Esophagus squamous epithelium (tissue), 5 donors: ENCODE measurements at regions not wholly inside any gene's neighbourhood (a gene's known extent, or its start where the extent isn't known, plus 50 kb on each side); places are given as distances from the start of the nearest gene placed in this dataset.

ENCODE experiments used
- DNase-seq: peaks from one replicate; lab custom pipeline; 2025; lab: John Stamatoyannopoulos, UW
- H3K27ac ChIP-seq, 4 donors: fragments of 200-600 bp; sonication (generic); one replicate each; pipeline ENCODE4 v1.5.1; 2016 to 2019; ENCODE audit warnings: mild to moderate bottlenecking in 1 of 4
- H3K27me3 ChIP-seq, 4 donors: fragments of 200-600 bp; sonication (generic); 1 replicate in 3 of 4; 2 replicates in 1 of 4; pipeline versions ENCODE4 v1.5.1 to v1.6.0; 2017 to 2021; ENCODE audit warnings: antibody characterized with exemption in 1 of 4
- H3K36me3 ChIP-seq, 3 donors: fragments of 200-600 bp; sonication (generic); one replicate each; pipeline ENCODE4 v1.5.1; 2016 to 2019
- H3K4me1 ChIP-seq, 3 donors: fragments of 200-600 bp; sonication (generic); one replicate each; pipeline ENCODE4 v1.5.1; 2017 to 2019
- H3K4me3 ChIP-seq, 4 donors: fragments of 200-600 bp; sonication (generic); 1 replicate in 3 of 4; 2 replicates in 1 of 4; pipeline ENCODE4 v1.5.1; 2016 to 2019; ENCODE audit warnings: mild to moderate bottlenecking in 2 of 4, moderate library complexity in 1 of 4
- H3K9me3 ChIP-seq, 3 donors: fragments of 200-600 bp; sonication (generic); one replicate each; pipeline ENCODE4 v1.5.1; 2016 to 2019
- CTCF ChIP-seq, 6 experiments: fragments of 450-650 bp in 4 of 6; fragments of 200-600 bp in 2 of 6; sonication (generic) in 2 of 6; IDR thresholded peaks; one replicate each; pipeline ENCODE4 v1.5.1; 2016 to 2019; ENCODE audit warnings: antibody characterized with exemption in 6 of 6, mild to moderate bottlenecking in 4 of 6, moderate library complexity in 4 of 6
- POLR2A ChIP-seq, 4 donors: fragments of 450-650 bp; IDR thresholded peaks; one replicate each; pipeline ENCODE4 v1.6.1; 2017; ENCODE audit warnings: antibody characterized with exemption in 4 of 4, mild to moderate bottlenecking in 4 of 4, moderate library complexity in 3 of 4
- WGBS, 2 donors: methylation state at CpG; one replicate each; pipeline ENCODE4 v1.1.5; 2018; 5-methylcytosine and 5-hydroxymethylcytosine counted together
- intact Hi-C: fragments of 100-400 bp; cut with DNase I; formaldehyde crosslinking; loops from one replicate; pipeline ENCODE4 v1.15.0; 2022
- donor health status: DM: yes; HTN: yes; CAD: no.

- DNase-seq = no peak
- Histone ChIP-seq H3K4me3 (no peak overlapping the region), H3K27me3 (no peaks in the 10 kb centered on the region), H3K9me3 (no peaks in the 10 kb centered on the region), H3K27ac (no peak overlapping the region), H3K36me3 (no peaks in the 10 kb centered on the region), H3K4me1 (no peaks in the 10 kb centered on the region)
- 39 to 55% methylated on average over 2 to 5 of the region's 5 CpGs for WGBS, 2 donors
- intact Hi-C loops = no loop called here
- TF ChIP-seq POLR2A (IDR thresholded peaks at IDR 0.05) = no peak
- no peak for TF ChIP-seq CTCF (IDR thresholded peaks at IDR 0.05)
These were observed 243.9 kb downstream of the IRF8 start for GRCh38 chr16:86142801-86143236.

- no peaks in the 10 kb centered on the region for H3K36me3 ChIP-seq
- no peak overlapping the region for H3K4me3 ChIP-seq
- WGBS, 2 donors = 75 to 77% methylated on average over 4 of the region's 4 CpGs
- no peaks in the 10 kb centered on the region for H3K9me3 ChIP-seq
- DNase-seq = no peak
- no peaks in the 10 kb centered on the region for H3K27me3 ChIP-seq
- no peak overlapping the region for H3K27ac ChIP-seq
- intact Hi-C loops = no loop called here
- H3K4me1 ChIP-seq = no peaks in the 10 kb centered on the region
- TF ChIP-seq CTCF (IDR thresholded peaks at IDR 0.05) = no peak
- no peak for TF ChIP-seq POLR2A (IDR thresholded peaks at IDR 0.05)
These were observed 244.7 kb downstream of the IRF8 start for GRCh38 chr16:86143666-86144065.

- Histone ChIP-seq H3K9me3 (no peaks in the 10 kb centered on the region), H3K36me3 (no peaks in the 10 kb centered on the region), H3K27ac (no peak overlapping the region), H3K4me1 (no peaks in the 10 kb centered on the region), H3K4me3 (no peak overlapping the region), H3K27me3 (peaks cover 0 to 5% (median 0%) of the 10 kb centered on the region in 4 donors)
- no peak for DNase-seq
- WGBS, 2 donors = 28 to 35% methylated on average over 1 of the region's 1 CpG
- intact Hi-C loops = no loop called here
- TF ChIP-seq POLR2A (IDR thresholded peaks at IDR 0.05) = no peak
- TF ChIP-seq CTCF (IDR thresholded peaks at IDR 0.05) = no peak
These were observed 246.7 kb downstream of the IRF8 start for GRCh38 chr16:86145669-86146068.

- no peak for DNase-seq
- Histone ChIP-seq H3K27me3 (peaks cover 0 to 14% (median 0%) of the 10 kb centered on the region in 4 donors), H3K4me1 (no peaks in the 10 kb centered on the region), H3K4me3 (peak overlapping the region in 1 of 4 donors; percentile 32), H3K27ac (peak overlapping the region; percentile 36 to 87 (median 74)), H3K9me3 (no peaks in the 10 kb centered on the region), H3K36me3 (no peaks in the 10 kb centered on the region)
- TF ChIP-seq POLR2A (IDR thresholded peaks at IDR 0.05) (no peak), CTCF (IDR thresholded peaks at IDR 0.05) (no peak)
- intact Hi-C loops = no loop called here
- whole genome bisulfite sequencing, 2 donors = 62 to 73% methylated on average over 14 to 18 of the region's 18 CpGs
These were observed 251.8 kb downstream of the IRF8 start for GRCh38 chr16:86150641-86151238.

GRCh38 chr16:86151239-86151851, 252.4 kb downstream of the IRF8 start:
- no peaks in the 10 kb centered on the region for H3K9me3 ChIP-seq
- peaks cover 0 to 17% (median 0%) of the 10 kb centered on the region in 4 donors for H3K27me3 ChIP-seq
- TF ChIP-seq CTCF (IDR thresholded peaks at IDR 0.05) (no peak), POLR2A (IDR thresholded peaks at IDR 0.05) (no peak)
- DNase-seq = no peak
- H3K36me3 ChIP-seq = no peaks in the 10 kb centered on the region
- peak overlapping the region; percentile 36 to 87 (median 74) for H3K27ac ChIP-seq
- intact Hi-C loops = no loop called here
- peak overlapping the region in 1 of 4 donors; percentile 32 for H3K4me3 ChIP-seq
- WGBS, 2 donors = 56 to 60% methylated on average over 10 to 21 of the region's 22 CpGs
- H3K4me1 ChIP-seq = no peaks in the 10 kb centered on the region
